HepG2 (cell line): ENCODE measurements at regions not wholly inside any gene's neighbourhood (a gene's known extent, or its start where the extent isn't known, plus 50 kb on each side); places are given as distances from the start of the nearest gene placed in this dataset.

Experiments
- ATAC-seq: fragments of 200-7000 bp; cut with Tn5 transposase; 3 replicates; pipeline ENCODE4 v1.9.1; 2020; ENCODE audit warnings: mild to moderate bottlenecking, moderate library complexity
- BruUV-seq: library from RNA; stranded (reverse); fragments of 400-500 nt; replicated peaks from 2 replicates; lab custom pipeline; 2021; lab: Mats Ljungman, UMichigan
- CTCF ChIA-PET: fragments of 300-600 bp; formaldehyde crosslinking; extraction: SDS; loops from one replicate; lab custom pipeline; 2021; ENCODE audit warnings: low total read pairs, inconsistent platforms, low intra/inter-chr PET ratio; lab: Yijun Ruan, JAX
- POLR2A ChIA-PET: fragments of 350-600 bp; sonication (Branson Sonifier 250); formaldehyde crosslinking; loops from one replicate; lab custom pipeline; 2020; ENCODE audit warnings: antibody characterized with exemption, inconsistent platforms; lab: Yijun Ruan, JAX
- DNase-seq: peaks from one replicate; pipeline ENCODE4 v3.0.0-alpha.2; 2015; ENCODE audit warnings: low spot score
- FAIRE-seq: peaks from 3 replicates; lab custom pipeline; 2011; peaks lifted over from hg19 to GRCh38; lab: Jason Lieb, UNC
- H2AFZ ChIP-seq: one replicate; pipeline ENCODE4 v1.6.1; 2011; ENCODE audit warnings: low read length, inconsistent platforms
- H3K27ac ChIP-seq: fragments of 300-600 bp; 3 replicates; pipeline ENCODE4 v1.8.0; 2011; ENCODE audit warnings: mixed run types, mild to moderate bottlenecking, mixed read lengths, low read length, inconsistent platforms; ENCODE audit not compliant: insufficient read depth; ENCODE audit errors: extremely low read length
- H3K27me3 ChIP-seq, 2 experiments: fragments of 200-600 bp in 1 of 2; 2 replicates in 1 of 2; 3 replicates in 1 of 2; pipeline versions ENCODE4 v1.6.0 to v1.8.0; 2011; ENCODE audit warnings: low read length in 2 of 2, mild to moderate bottlenecking in 2 of 2, moderate library complexity in 2 of 2, inconsistent platforms in 1 of 2; ENCODE audit not compliant: insufficient read depth in 2 of 2, control insufficient read depth in 1 of 2
- H3K36me3 ChIP-seq, 2 experiments: fragments of 200-600 bp in 1 of 2; replicated peaks in 1 of 2; 2 replicates in 1 of 2; 3 replicates in 1 of 2; pipeline versions ENCODE4 v1.5.1 to v1.8.0; 2011; ENCODE audit warnings: low read length in 2 of 2, inconsistent platforms in 1 of 2; ENCODE audit not compliant: insufficient read depth in 2 of 2, control insufficient read depth in 1 of 2
- H3K4me1 ChIP-seq: 2 replicates; pipeline ENCODE4 v1.5.1; 2012; ENCODE audit warnings: low read length, inconsistent platforms; ENCODE audit not compliant: insufficient read depth
- H3K4me2 ChIP-seq: 2 replicates; pipeline ENCODE4 v1.6.0; 2011; ENCODE audit warnings: low read depth, low read length, inconsistent platforms
- H3K4me3 ChIP-seq, 3 experiments: fragments of 200-600 bp in 1 of 3; sonication (generic), shearing (Covaris generic) in 1 of 3; replicated peaks in 1 of 3; 2 replicates each; pipeline ENCODE4 v1.5.1; 2011 to 2016; ENCODE audit warnings: low read length in 3 of 3, inconsistent platforms in 2 of 3, low read depth in 2 of 3, mild to moderate bottlenecking in 2 of 3, control low read depth in 1 of 3, mixed read lengths in 1 of 3; ENCODE audit not compliant: insufficient read depth in 1 of 3
- H3K79me2 ChIP-seq: one replicate; pipeline ENCODE4 v1.6.1; 2011; ENCODE audit warnings: low read length, inconsistent platforms; ENCODE audit not compliant: insufficient read depth
- H3K9ac ChIP-seq: 2 replicates; pipeline ENCODE4 v1.6.0; 2011; ENCODE audit warnings: mild to moderate bottlenecking, low read depth, low read length, inconsistent platforms; ENCODE audit not compliant: insufficient read depth
- H3K9me3 ChIP-seq: 2 replicates; pipeline ENCODE4 v1.5.1; 2012; ENCODE audit warnings: mild to moderate bottlenecking, low read length
- H4K20me1 ChIP-seq: 2 replicates; pipeline ENCODE4 v1.6.0; 2011; ENCODE audit warnings: inconsistent platforms, mild to moderate bottlenecking, low read length, moderate library complexity; ENCODE audit not compliant: insufficient read depth
- KAT2B ChIP-seq: fragments of 150-350 bp; IDR thresholded peaks from 2 replicates; pipeline ENCODE4 v1.6.1; 2014; ENCODE audit warnings: low read depth, low read length, borderline replicate concordance
- NFYC ChIP-seq: IDR thresholded peaks from 2 replicates; pipeline ENCODE4 v1.6.1; 2016; ENCODE audit warnings: missing genetic modification reagents, missing compliant biosample characterization
- RBM22 ChIP-seq: fragments of 200-400 bp; formaldehyde crosslinking; optimal IDR thresholded peaks from 2 replicates; pipeline ENCODE3; 2017; ENCODE audit warnings: mild to moderate bottlenecking, low read length, moderate library complexity
- ZFP1 ChIP-seq: IDR thresholded peaks from 2 replicates; pipeline ENCODE4 v1.6.1; 2016
- ZNF34 ChIP-seq: sonication (generic); formaldehyde crosslinking; IDR thresholded peaks from 2 replicates; pipeline ENCODE4 v1.4.0; 2020; ENCODE audit warnings: mild to moderate bottlenecking, missing genetic modification reagents, borderline replicate concordance
- ZNF460 ChIP-seq: sonication (generic); formaldehyde crosslinking; IDR thresholded peaks from 2 replicates; pipeline ENCODE4 v1.5.1; 2020; ENCODE audit warnings: missing genetic modification reagents, mild to moderate bottlenecking, borderline replicate concordance
- ZNF546 ChIP-seq: sonication (generic); formaldehyde crosslinking; conservative IDR thresholded peaks from 2 replicates; pipeline ENCODE4 v1.8.1; 2023; ENCODE audit warnings: mild to moderate bottlenecking, missing genetic modification reagents
- WGBS: methylation state at CpG from one replicate; pipeline ENCODE4 v1.1.6; 2017; ENCODE audit warnings: low lambda C conversion rate; 5-methylcytosine and 5-hydroxymethylcytosine counted together
- in situ Hi-C: cut with HindIII; loops from 2 replicates; pipeline ENCODE4 v1.10.0; 2017; ENCODE audit warnings: low pct_unique_long_range_greater_than_20kb; ENCODE audit not compliant: extremely low pct_ligation_motif_present
- intact Hi-C: fragments of 100-400 bp; cut with micrococcal nuclease; formaldehyde crosslinking; loops from one replicate; pipeline ENCODE4 v1.10.0; 2022; ENCODE audit not compliant: unreplicated experiment
- TF ChIP-seq, protein P1 (sequence below): sonication (generic); formaldehyde crosslinking; IDR thresholded peaks from 2 replicates; pipeline ENCODE4 v1.4.0; 2020; ENCODE audit warnings: mild to moderate bottlenecking, missing genetic modification reagents

GRCh38 chr18:2183432-2183831 is 387.9 kb downstream of the METTL4 start:
- Histone ChIP-seq H3K9ac (no peak overlapping the region), H3K27me3 (no peaks in the 10 kb centered on the region), H3K79me2 (no peaks in the 10 kb centered on the region), H4K20me1 (no peaks in the 10 kb centered on the region), H3K36me3 (no peaks in the 10 kb centered on the region), H3K9me3 (no peaks in the 10 kb centered on the region), H3K4me3 (no peak overlapping the region), H3K4me1 (no peaks in the 10 kb centered on the region), H3K27ac (no peak overlapping the region), H3K4me2 (no peak overlapping the region), H2AFZ (no peak overlapping the region)
- FAIRE-seq (no peak), DNase-seq (no peak), ATAC-seq (no peak)
- 49% methylated on average over 5 of the region's 5 CpGs for WGBS
- in situ Hi-C loops, result no loop called here
- CTCF ChIA-PET, result no interaction called here
- intact Hi-C loops, result no loop called here
- POLR2A ChIA-PET, result no interaction called here
- no TSS peak for BruUV-seq
- TF ChIP-seq ZNF460 (no peak), ZFP1 (CRISPR knock-in tag) (no peak), NFYC (CRISPR knock-in tag) (no peak), RBM22 (no peak), ZNF546 (CRISPR knock-in tag) (no peak)

DNA sequence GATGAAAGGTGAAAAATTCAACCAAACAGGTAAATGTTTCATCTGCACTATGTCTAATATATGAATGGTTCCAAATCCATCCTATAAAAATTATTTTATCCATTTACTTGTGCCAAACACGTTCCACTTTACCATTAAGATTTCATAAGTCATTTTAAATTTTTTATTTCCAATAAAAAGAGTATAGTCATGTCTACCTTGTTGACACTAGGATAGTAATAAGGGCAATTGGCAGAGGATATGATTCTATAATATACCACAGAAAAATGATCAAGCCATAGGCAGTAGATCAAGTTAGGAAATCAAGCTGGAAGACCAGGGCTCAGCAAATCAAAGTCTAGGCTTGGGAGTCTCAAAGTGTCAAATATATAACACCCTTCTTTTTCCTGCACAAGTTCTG is 384.3 kb downstream of the METTL4 start:
- Histone ChIP-seq H3K27me3 (no peaks in the 10 kb centered on the region), H3K4me1 (no peaks in the 10 kb centered on the region), H4K20me1 (no peaks in the 10 kb centered on the region), H2AFZ (no peak overlapping the region), H3K4me3 (no peak overlapping the region), H3K79me2 (no peaks in the 10 kb centered on the region), H3K9ac (no peak overlapping the region), H3K36me3 (no peaks in the 10 kb centered on the region), H3K27ac (no peak overlapping the region), H3K4me2 (no peak overlapping the region), H3K9me3 (no peaks in the 10 kb centered on the region)
- ChIA-PET POLR2A (no interaction called here), CTCF (no interaction called here)
- DNase-seq (no peak), ATAC-seq (no peak), FAIRE-seq (no peak)
- intact Hi-C loops (no loop called here), in situ Hi-C loops (no loop called here)
- WGBS, result 3% methylated on average over 1 of the region's 1 CpG
- TF ChIP-seq ZNF34 (CRISPR knock-in tag), result no peak
- TF ChIP-seq KAT2B, result no peak
- TF ChIP-seq, protein P1, sequence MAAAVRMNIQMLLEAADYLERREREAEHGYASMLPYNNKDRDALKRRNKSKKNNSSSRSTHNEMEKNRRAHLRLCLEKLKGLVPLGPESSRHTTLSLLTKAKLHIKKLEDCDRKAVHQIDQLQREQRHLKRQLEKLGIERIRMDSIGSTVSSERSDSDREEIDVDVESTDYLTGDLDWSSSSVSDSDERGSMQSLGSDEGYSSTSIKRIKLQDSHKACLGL (CRISPR knock-in tag), result no peak
- no TSS peak for BruUV-seq
